ENCODE measurements at regions not wholly inside any gene's neighbourhood (a gene's known extent, or its start where the extent isn't known, plus 50 kb on each side); places are given as distances from the start of the nearest gene placed in this dataset.

GRCh38 chr10:18735711-18736110, 76.5 kb downstream of the ARL5B start:
- intact Hi-C loops (cut with DNase I) = no loop called here
- Histone ChIP-seq H3K27ac (no peak overlapping the region), H3K4me3 (no peak overlapping the region), H3K27me3 (ENCODE audit: low read depth) (no peaks in the 10 kb centered on the region), H3K9me3 (no peaks in the 10 kb centered on the region), H3K36me3 (no peaks in the 10 kb centered on the region), H3K4me1 (no peaks in the 10 kb centered on the region)
- no peak for TF ChIP-seq CTCF (IDR thresholded peaks at IDR 0.05)
- ATAC-seq (no peak), DNase-seq (no peak)

GRCh38 chr10:18737236-18737635, 78.0 kb downstream of the ARL5B start:
- TF ChIP-seq CTCF (IDR thresholded peaks at IDR 0.05) = no peak
- DNase-seq (no peak), ATAC-seq (no peak)
- intact Hi-C loops (cut with DNase I) = no loop called here
- Histone ChIP-seq H3K9me3 (no peaks in the 10 kb centered on the region), H3K27me3 (ENCODE audit: low read depth) (no peaks in the 10 kb centered on the region), H3K4me1 (no peaks in the 10 kb centered on the region), H3K27ac (no peak overlapping the region), H3K36me3 (no peaks in the 10 kb centered on the region), H3K4me3 (no peak overlapping the region)

- no peak overlapping the region for H3K4me3 ChIP-seq
- no peaks in the 10 kb centered on the region for H3K9me3 ChIP-seq
- no peaks in the 10 kb centered on the region for H3K4me1 ChIP-seq
- H3K27me3 ChIP-seq (ENCODE audit: low read depth) = no peaks in the 10 kb centered on the region
- no peaks in the 10 kb centered on the region for H3K36me3 ChIP-seq
- TF ChIP-seq CTCF (IDR thresholded peaks at IDR 0.05) = no peak
- H3K27ac ChIP-seq = no peak overlapping the region
- DNase-seq (no peak), ATAC-seq (no peak)
- intact Hi-C loops (cut with DNase I) = no loop called here
These were observed 78.6 kb downstream of the ARL5B start for GRCh38 chr10:18737841-18738240.

GRCh38 chr10:18738835-18739234, 79.6 kb downstream of the ARL5B start:
- no peak overlapping the region for H3K4me3 ChIP-seq
- intact Hi-C loops (cut with DNase I) = no loop called here
- no peak overlapping the region for H3K27ac ChIP-seq
- no peaks in the 10 kb centered on the region for H3K4me1 ChIP-seq
- no peaks in the 10 kb centered on the region for H3K9me3 ChIP-seq
- no peaks in the 10 kb centered on the region for H3K27me3 ChIP-seq (ENCODE audit: low read depth)
- no peak for TF ChIP-seq CTCF (IDR thresholded peaks at IDR 0.05)
- no peaks in the 10 kb centered on the region for H3K36me3 ChIP-seq
- DNase-seq = no peak
- no peak for ATAC-seq

- no peak for TF ChIP-seq CTCF (IDR thresholded peaks at IDR 0.05)
- Histone ChIP-seq H3K4me3 (no peak overlapping the region), H3K27me3 (ENCODE audit: low read depth) (no peaks in the 10 kb centered on the region), H3K36me3 (no peaks in the 10 kb centered on the region), H3K9me3 (no peaks in the 10 kb centered on the region), H3K27ac (no peak overlapping the region), H3K4me1 (no peaks in the 10 kb centered on the region)
- intact Hi-C loops (cut with DNase I) = no loop called here
- ATAC-seq (no peak), DNase-seq (no peak)
These were observed 84.7 kb downstream of the ARL5B start for GRCh38 chr10:18743926-18744325.

GRCh38 chr10:18753312-18753895, 94.2 kb downstream of the ARL5B start:
- intact Hi-C loops (cut with DNase I) = no loop called here
- H3K4me3 ChIP-seq = no peak overlapping the region
- TF ChIP-seq CTCF (IDR thresholded peaks at IDR 0.05) = no peak
- H3K4me1 ChIP-seq = no peaks in the 10 kb centered on the region
- no peaks in the 10 kb centered on the region for H3K27me3 ChIP-seq (ENCODE audit: low read depth)
- H3K36me3 ChIP-seq = no peaks in the 10 kb centered on the region
- no peak overlapping the region for H3K27ac ChIP-seq
- no peaks in the 10 kb centered on the region for H3K9me3 ChIP-seq
- DNase-seq (no peak), ATAC-seq (no peak)

Measured in lower lobe of right lung (tissue), 2 donors.